ENCODE measurements at regions not wholly inside any gene's neighbourhood (a gene's known extent, or its start where the extent isn't known, plus 50 kb on each side); places are given as distances from the start of the nearest gene placed in this dataset.
"Not testable (repeated sequence)": the region's sequence is repeated elsewhere in the genome, so short reads cannot be mapped to it uniquely, and the experiment has no call there.

GRCh38 chr4:3882316-3882885 is 116.2 kb downstream of the ADRA2C start:
- not testable (repeated sequence) for DNase-seq

GRCh38 chr4:3884261-3884660 is 118.1 kb downstream of the ADRA2C start:
- DNase-seq = not testable (repeated sequence)

DNA sequence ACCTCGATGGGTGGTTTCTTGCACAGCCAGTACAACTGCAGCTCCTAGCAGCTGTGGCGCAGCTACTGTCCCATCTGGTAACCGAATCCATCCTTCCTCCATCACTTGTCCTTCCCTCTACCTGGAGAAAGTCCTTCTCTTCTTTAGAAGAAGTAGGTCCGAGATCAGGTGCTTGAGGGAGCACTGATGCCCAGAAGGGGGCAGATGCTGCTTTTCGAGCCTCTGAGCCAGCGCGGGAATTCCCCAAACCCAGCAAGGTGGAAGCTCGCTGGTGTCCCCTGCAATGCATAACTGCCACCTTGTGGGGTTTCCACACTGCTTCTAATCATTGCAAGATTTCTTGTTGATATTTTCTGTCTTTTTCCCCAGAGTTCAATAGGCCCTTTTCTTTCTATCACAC is 127.4 kb downstream of the ADRA2C start:
- not testable (repeated sequence) for DNase-seq

DNA sequence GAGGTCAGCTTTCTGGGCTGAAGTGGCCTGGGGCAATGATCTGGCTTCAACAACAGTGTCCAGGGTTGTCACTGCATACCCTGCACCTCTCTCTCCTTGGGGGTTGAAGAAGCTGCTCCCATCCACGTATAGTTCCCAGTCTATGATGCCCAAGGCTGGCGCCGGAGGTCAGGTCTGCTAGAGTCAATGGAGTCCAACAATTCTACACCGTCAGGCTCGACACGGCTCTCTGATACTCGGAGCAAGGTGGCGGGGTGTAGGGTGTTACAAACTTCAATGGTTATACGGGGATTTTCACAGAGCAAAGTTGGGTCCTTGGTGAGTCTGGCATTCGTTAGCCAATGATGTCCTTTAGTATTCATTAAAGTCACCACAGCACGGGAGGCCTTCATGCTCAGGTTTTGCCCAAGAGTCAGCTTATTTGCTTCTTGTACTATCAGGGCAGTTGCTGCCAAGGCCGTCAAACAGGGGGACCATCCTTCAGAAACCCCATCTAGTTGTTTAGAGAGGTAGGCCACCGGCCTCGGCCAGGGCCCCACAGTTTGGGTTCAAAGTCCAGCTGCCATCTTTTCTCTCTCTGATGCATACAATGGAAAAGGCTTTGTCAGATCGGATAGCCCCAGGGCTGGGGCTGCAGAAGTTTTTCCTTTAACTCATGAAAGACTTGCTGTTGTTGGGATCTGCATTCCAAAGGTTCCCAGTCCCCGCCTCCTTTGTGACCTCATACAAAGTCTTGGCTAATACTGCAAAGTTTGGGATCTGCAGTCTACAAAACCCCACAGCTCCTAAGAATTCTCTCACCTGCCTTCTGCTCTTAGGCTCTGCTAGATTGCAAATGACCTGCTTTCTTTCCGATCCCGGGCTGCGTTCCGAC is 128.1 kb downstream of the ADRA2C start:
- not testable (repeated sequence) for DNase-seq

- DNase-seq = no peak
Observed at GRCh38 chr4:3896441-3896840, 130.3 kb downstream of the ADRA2C start.

GRCh38 chr4:3896871-3897578 is 130.8 kb downstream of the ADRA2C start:
- DNase-seq = not testable (repeated sequence)

- DNase-seq = no peak
Observed at GRCh38 chr4:3898098-3898497, 131.9 kb downstream of the ADRA2C start.

DNA sequence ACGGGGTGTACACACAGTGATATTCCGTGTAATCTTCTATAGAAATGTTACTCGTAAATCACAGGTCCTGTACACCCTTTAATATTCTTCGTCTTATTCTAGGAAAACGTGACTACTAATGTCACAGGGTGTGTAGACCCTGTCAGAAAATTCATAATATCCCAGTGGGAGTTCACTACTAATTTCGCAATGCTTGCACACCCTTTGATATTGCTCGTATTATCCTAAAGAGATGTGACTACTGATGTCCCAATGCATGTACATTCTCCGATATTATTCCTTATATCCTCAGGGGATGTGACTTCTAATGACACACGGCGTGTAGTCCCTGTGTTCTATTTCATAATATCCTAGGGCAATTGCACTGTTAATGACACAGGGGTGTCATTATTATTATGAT is 132.7 kb downstream of the ADRA2C start:
- not testable (repeated sequence) for DNase-seq

DNA sequence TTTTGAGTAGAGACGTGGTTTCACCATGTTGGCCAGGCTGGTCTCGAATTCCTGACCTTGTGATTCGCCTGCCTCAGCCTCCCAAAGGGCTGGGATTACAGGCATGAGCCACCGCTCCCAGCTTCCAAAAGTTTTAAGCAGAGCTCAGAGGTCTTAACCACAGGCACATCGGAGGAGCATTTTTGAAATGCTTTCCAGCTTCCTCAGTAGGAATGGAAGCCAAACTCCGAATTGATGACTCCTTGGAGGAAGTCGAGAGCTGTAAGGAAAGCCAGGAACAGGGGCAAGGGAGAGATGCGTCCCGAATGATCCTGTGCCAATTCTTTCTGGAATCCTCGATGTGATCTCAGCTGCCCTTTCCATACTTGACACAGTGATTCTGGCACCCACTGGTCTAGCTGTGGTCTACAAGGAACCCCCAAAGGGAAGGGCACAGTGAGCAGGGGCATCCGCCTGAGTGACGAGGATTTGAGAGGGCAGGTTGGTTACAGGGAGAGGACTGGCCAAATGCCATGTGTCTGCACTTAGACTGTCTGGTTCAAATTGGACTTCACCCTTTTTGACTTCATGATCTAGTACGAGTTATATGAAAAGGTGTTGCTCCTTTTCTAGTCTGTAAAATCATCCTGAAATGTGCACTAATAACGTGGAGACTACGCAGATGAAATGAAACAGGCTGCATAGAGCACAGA is 138.2 kb downstream of the ADRA2C start:
- DNase-seq = not testable (repeated sequence)

DNA sequence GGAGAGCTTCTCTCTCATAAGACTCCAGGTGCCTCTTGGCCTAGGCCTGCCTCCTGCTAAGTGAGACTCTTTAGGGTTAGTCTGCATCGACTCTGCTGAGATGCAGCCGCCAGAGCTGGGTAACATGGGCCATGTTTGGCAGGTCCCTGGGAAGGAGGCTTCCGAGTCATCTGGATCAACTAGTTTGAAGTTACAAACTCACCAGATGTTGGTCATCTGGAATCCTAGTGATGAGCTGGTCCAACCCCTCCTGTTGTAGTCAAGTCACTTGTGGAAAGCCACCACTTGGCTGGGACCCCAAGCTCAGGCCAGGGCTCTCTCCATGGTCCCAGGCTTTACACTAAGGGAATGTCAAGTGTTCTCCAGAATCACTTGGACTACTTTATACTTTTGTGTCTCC is 143.4 kb downstream of the ADRA2C start:
- not testable (repeated sequence) for DNase-seq

DNA sequence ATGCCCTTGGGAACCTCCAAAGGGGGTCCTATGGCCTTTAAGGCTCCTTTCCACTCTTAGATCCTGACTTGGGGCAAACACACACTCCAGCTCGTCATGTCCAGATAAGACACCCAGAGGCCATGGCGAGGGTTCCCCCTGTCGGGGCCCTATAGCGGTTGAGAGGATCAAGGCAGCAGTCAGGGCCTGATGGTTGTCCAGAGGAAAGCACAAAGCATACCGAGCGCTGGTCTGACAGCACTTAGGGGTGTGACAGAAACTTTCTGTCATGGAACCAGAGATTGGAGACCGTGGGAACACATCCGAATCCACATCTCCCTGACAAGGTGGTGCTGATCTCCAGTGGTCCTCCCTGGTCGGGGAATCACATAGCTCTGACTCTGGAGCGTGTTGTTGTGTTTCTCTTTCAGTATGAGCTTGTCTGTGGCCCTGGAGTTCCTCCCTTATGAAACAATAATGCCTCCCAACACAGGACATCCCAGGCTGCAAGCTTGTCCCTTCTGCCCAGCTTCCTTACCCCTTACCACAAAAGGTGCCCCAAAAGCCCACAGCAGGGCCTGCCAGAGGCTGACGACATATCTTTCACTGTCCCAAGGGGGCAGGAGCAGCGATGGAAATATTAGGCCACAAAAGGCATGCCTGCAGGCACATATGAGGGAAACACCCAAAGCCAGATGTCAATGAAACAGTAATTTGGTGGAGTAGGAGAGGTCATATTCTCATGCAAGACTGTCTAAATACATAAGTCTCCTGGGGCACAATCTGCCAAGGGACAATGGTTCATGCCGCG is 144.2 kb downstream of the ADRA2C start:
- DNase-seq = not testable (repeated sequence)

DNA sequence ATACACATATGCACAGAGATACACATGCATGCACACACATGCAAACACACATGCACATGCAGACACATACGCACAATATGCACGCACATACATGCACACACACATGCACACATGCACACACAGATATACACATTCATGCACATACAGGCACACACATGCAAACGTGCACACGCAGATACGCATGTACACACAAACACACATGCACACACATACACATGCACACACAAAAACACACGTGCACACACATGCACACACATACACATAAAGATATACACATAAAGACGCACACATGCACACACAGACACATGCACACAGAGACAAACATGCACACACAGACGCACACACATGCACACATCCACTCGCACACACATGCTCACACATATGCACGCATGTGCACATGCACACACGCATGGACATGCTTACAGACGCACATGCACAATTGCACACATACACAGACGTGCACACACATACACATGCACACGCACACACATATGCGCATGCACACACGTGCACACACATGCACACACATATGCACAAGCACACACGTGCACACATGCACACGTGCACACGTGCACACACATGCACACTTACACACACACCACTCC is 145.2 kb downstream of the ADRA2C start:
- no peak for DNase-seq

DNA sequence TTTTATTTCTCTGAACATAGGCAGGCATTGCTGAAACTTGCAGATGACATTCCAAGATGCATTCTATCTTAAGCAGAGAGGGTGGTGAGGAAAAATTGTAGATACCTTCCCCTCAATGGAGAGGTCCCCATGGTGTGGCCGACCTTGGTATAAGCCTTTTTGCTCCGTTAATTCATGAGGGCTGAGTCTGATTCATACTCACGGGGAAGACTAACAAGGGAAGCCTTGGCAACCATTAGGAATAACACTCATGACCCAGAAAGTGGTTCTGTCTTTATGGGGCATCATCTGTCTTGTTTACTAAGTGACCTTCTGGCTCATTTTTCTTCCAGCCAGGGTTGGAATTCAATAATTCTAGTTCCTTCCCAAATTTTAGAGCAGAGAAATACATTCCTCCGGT is 148.3 kb downstream of the ADRA2C start:
- DNase-seq = not testable (repeated sequence)

- DNase-seq = not testable (repeated sequence)
Observed at GRCh38 chr4:3919509-3919908, 153.3 kb downstream of the ADRA2C start.

DNA sequence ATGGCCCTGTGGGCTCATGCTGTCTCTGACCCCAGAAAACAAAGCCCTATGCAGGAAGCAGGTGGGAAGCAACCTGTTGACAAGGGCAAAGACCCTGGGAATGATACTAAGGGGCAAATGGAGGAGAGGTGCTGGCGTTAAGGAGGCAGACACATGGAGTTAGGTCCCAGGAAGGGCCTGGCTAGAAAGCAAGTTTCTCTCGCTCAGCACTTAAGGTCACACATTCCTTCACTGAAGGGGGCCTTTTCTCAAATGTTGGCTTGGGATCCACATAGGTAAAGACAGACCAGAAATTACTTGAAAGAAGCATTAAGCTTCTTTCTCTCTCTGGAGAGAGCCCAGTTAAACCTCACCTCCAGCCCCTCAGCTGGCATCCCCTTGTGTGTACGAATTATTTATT is 155.7 kb downstream of the ADRA2C start:
- not testable (repeated sequence) for DNase-seq

GRCh38 chr4:3925841-3926240 is 159.7 kb downstream of the ADRA2C start:
- not testable (repeated sequence) for DNase-seq

- not testable (repeated sequence) for DNase-seq
Observed at GRCh38 chr4:3926271-3926670, 160.1 kb downstream of the ADRA2C start.

- DNase-seq = not testable (repeated sequence)
Observed at GRCh38 chr4:3926969-3927755, 161.0 kb downstream of the ADRA2C start.

DNA sequence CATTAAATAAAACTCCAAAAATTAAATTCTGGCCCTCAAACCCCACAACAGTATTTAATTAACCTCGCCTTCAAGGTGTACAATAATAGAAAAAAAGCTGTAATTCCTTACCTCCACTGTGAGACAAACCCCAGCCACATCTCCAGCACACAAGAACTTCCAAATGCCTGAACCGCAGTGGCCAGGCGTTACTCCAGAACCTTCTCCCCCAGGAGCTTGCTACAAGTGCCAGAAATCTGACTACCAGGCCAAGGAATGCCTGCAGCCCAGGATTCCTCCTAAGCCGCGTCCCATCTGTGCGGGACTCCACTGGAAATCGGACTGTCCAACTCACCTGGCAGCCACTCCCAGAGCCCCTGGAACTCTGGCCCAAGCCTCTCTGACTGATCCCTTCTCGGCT is 163.2 kb downstream of the ADRA2C start:
- not testable (repeated sequence) for DNase-seq

GRCh38 chr4:3932734-3933133 is 166.5 kb downstream of the ADRA2C start:
- DNase-seq = not testable (repeated sequence)

- DNase-seq = not testable (repeated sequence)
Observed at GRCh38 chr4:3935406-3935805, 169.2 kb downstream of the ADRA2C start.
